ACHN (cell line): ENCODE measurements at regions not wholly inside any gene's neighbourhood (a gene's known extent, or its start where the extent isn't known, plus 50 kb on each side); places are given as distances from the start of the nearest gene placed in this dataset.

Experiments used
- DNase-seq: peaks from one replicate; pipeline ENCODE4 v3.0.0-alpha.2; 2015
- in situ Hi-C: cut with HindIII; loops from 2 replicates; pipeline ENCODE4 v1.10.0; 2017; ENCODE audit warnings: low sequenced_read_pairs, low pct_ligation_motif_present, low pct_unique_long_range_greater_than_20kb

DNA sequence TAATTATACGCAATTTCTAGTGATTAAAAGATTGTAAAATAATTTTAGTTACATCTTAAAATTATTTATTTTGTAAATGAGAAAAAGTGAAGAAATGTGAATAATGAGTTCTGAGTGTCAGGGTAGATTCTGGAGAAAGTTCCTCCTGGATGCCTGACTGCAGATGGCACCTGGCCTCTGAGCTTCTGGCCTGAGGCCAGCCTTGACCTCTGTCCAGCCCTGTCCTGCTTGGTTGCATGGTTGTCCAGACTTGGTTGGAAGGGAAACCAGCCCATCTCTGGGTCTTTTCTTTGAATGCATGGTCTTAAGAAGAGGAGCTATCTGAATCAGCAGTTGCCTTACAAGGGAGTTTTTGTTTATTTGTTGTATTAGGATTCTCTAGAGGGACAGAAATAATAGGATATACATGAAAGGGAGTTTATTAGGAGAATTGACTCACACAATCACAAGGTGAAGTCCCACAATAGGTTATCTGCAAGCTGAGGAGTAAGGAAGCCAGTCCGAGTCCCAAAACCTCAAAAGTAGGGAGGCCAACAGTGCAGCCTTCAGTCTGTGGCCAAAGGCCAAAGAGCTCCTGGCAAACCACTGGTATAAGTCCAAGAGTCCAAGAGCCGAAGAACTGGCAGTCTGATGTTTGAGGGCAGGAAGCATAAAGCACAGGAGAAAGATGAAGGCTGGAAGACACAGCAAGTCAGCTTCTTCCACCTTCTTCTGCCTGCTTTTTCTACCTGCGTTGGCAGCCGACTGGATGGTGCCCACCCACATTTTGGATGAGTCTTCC lies 385.8 kb downstream of the ZNF536 start:
- no peak for DNase-seq
- in situ Hi-C loops = no loop called here

DNA sequence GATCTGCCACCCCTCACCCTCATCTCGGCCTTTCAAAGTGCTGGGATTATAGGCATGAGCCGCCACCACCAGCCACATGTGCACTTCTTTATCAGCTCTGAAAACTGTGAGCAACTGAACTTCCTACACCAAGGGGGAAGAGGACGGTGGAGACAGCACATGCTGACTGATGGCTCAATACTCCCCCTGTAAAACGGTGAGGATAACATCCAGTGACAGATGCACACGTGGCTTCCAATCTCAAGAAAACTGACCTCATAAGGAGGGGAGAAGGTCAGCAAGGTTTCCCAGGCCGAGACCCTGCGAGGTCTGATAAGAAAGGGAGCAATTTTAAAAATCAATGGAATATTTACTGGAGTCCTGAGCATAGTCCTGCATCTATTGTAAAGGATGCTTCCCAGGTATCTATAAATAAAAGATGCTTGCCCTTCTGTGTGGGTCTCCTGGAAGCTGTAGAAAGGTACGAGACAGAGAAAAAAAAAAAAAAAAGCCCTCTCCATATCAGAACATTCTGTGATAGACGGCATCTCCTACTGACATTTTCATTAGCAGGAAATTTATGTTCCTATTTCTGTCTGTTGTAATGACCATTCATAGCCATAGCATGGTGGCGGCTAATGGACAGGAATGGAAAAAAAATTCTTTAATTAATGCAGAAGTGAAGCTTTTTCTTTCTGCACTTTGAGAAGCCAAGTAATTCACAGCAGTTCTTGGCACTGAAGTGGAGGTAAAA lies 385.1 kb downstream of the ZNF536 start:
- in situ Hi-C loops = no loop called here
- no peak for DNase-seq

DNA sequence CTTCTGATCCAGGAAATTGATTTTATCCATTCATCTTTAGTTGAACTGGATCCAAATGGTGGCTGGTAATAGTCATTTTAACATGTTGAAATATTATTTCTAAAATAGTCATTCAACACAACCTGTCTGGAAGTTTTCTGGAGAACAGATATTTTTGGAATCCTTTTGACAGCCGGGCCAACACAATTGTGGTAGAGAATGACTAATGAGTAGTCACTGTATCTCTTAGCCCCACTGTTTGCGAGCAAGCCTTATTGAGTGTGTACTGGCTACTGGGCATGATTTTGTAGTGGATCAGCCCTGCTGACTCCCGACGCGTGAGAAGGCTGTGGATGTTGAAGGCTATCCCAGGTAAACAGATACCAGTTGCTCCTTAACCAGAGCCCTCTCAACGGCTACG lies 383.4 kb downstream of the ZNF536 start:
- no peak for DNase-seq
- in situ Hi-C loops = no loop called here

DNA sequence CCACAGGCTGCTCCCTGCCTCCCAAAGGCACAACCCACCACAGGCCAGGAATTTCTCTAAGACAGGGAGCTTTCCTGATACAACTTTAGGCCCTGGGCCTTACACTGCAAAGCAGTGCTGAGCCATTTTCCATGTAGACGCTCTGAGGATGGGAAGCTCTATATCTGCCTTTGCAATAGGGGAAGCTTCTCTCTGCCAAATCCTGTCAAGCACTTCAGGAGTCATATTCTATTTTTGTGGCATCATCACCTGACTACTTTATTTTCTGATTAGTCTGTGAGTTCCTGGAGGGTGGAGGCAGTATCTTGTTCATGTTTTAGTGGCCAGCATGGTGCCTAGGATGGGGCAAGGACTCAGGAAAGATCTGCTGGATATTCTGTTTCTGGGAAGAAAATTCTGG lies 382.0 kb downstream of the ZNF536 start:
- DNase-seq = no peak
- in situ Hi-C loops = no loop called here

DNA sequence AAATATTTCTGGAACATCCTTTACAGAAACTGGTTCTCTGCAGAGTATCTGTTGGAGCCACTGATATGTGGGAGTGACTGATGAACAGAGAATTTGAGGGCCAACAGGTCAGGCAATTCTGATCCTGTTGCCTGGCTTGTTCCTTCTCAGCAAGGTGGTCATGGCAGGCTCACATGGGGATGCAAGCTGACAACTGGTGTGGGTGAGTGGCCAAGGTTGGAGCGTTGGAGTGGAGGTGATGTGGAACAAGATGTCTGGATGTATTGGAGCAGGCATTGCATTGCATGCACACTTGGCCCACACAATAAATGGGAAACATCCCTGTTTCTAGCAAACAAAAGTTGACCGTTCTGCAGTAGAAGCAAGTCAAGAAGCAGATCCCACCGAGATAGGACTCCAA lies 380.7 kb downstream of the ZNF536 start:
- DNase-seq = no peak
- in situ Hi-C loops = no loop called here

DNA sequence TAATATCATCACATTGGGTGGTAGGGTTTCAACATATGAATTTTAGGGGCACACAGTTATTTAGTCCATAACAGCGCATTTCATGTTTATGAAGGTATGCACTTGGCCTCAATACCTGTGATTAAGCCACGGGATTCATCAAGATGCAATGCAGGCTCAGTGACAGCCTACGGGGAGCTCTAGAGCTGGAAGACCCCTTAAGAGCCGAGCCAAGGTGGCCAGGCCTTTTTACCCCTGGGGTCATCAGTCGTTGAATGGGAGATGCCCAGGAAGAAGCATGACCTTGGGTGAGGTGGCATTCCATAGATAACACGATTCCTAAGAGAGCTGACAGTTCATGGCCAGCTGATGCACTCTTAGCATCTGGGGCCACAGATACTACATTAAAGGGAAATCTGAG lies 380.0 kb downstream of the ZNF536 start:
- in situ Hi-C loops = no loop called here

DNA sequence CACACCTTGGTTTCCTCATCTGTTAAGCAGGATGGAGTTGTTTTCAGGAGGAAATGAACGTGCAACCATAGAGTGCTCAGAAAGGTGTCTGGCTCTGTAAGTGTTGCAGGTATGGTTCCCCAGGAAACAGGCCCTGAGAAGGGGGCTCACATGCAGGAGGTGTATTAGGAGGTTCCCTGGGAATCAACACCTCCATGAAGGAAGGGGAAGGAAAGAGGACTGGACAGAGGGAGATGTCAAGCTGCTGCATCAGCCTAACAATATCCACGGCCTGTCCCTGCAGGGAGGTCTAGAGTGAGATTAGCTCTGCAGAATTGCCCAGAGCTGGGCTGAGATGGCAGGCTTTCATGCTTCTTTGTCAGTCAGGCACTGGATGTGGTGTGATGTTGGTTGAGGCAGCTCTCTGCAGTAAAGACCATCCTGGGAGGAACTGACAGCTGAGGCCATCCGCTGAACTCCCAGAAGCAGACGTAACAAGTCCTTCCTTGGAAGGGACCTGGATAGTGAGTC lies 373.3 kb downstream of the ZNF536 start:
- in situ Hi-C loops = no loop called here
- DNase-seq = no peak

More for the DNA sequence above, 380.0 kb downstream of the ZNF536 start:
- no peak for DNase-seq

DNA sequence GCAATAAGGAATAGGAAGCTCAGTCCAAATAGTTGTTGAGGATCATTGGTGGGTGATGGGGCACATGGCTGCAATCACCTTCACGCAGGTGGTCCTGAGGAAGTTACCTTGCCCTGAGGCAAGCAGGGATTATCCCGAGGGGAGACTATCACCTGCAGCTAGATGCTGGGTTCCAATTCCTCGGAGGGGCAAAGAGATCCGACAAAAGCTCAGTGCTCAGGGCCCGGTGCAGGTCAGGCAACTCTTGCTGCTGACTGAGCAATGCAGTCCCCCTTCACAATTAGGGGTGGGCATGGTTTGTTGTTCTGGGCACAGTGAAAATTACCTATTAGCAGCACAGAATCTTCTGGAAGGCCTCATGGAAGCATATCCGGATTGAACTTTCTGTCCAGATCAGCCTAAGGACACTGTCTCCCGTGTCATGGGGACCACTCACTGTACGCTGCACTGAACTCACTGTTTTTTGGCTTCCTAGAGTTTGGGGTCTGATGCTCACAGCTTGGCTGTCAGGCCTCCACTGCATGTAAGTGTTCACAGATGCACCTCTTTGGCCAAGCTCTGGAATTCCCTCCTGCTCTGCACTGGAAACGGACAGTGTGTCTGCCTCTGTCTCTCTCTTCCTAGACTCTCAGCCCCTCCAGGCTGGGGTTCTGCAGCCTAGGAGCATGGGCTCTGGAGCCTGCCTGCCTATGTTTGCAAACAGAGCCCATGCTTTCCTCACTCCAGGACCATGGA lies 372.7 kb downstream of the ZNF536 start:
- in situ Hi-C loops = no loop called here
- no peak for DNase-seq

DNA sequence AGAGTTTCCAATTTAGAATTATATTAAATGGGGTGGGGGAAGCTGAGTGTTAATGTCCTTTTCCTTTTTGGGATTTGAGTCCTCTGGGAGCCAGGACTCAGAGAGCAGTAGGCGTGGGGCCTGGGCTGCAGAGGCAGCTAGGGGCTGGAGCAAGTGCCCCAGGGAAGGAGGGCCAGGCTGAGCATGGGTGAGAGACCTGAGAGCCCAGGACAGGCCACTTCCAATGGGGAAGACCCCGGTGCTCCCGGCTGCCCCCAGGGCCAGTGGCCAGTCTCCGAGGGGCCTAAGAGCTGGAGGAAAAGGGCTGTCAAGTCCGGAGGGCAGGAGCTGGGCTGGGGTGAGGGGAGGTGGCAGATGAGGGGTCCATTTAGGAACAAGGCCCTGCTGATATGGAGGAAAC lies 371.5 kb downstream of the ZNF536 start:
- in situ Hi-C loops = no loop called here
- DNase-seq = no peak

DNA sequence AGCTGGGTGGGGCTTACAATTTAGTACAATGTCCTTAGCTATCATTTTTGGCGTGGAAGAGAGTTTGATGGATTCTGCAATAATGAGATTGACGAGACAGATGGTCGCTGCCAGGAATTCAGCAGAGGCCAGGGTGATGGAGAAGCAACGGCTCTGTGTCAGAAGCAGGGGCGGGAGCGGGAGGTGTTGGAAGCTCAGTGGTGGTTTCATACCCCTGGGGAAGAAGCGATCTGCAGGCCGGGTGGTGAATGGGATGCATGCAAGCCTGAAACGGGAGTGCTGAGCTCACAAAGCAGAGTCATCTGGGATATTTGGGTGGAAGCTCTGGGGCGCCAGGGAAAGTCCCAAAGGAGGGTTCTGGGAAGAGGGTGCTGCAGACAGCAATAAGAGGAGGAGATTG lies 370.8 kb downstream of the ZNF536 start:
- in situ Hi-C loops = no loop called here

DNA sequence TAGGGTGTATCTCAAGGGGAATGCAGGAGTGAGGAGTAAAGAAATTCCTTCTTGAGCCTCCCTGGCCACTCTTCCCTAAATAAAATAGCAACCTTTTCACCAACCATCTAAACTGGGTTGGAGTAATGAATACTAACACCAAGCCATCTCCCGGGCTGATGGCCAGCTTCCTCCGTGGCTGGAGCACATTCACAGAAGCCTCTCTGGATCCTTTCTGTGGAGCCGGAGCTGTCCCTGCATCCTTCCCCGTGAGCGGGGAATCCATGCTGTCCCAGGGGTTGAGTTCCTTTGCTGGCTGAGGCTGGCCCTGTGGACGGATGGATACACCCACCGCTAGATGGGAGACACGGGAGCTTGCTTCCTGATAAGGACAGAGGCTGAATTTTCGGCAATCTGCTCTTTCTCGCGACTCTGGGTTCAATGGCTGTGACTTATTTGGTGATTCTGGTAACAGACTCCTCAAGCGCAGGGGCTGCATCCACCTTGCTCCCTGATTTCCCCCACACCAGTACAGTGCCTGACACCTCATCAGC lies 370.3 kb downstream of the ZNF536 start:
- DNase-seq = no peak
- in situ Hi-C loops = no loop called here

More for the DNA sequence above, 370.8 kb downstream of the ZNF536 start:
- no peak for DNase-seq

DNA sequence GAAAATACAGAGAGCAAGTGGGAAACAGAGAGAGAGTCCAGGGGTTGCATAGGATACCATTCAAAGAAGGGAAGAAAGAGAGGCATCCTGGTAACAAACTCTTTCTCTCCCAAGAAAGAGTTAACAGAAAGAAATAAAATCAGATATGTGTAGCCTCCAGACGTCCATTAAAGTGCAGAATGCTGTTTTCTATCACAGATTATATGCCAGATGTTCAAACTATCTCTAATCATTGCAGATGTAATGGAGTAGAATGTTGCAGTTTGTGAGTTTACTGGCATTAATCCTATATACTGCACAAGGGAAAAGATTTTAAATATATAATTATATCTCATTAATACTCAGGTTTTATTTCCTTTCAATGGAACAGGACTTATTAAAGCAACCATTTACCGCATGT lies 369.4 kb downstream of the ZNF536 start:
- in situ Hi-C loops = no loop called here
- no peak for DNase-seq

DNA sequence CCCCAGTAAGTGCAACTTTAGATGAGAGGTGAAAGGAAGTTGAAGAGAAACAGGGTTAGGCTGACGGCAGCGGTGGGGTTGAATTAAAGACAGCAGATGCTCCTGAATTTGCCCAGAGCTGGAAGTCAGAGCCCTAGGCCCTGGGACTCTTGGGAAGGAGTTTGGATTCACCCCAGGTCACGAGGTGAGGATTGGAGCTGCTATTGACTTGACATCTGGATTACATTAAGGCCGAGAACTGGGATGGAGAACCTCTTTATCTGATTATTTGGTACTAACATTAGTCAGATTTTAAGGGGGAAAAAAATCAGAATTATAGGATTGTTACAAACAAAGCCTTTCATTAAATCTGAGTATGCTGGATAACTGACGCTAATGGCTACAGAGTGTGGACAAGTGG lies 367.2 kb downstream of the ZNF536 start:
- in situ Hi-C loops = no loop called here
- DNase-seq = no peak

DNA sequence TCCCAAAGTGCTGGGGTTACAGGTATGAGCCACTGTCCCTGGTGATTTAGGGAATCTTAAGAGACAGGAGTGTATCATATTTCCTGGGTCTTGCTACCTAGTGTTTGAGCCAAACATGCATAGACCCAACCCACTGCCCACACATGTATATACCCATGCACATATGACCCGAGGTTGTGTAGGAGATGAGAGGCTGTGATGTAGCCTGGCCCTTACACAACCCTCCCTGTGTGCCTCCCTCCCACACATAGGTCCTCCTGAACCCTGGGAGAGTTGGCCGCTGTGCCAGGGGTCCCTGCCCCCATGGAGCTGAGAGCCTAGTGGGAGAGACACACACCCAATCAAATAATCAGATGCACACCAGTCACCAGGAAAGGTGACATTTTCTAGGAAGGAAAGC lies 365.9 kb downstream of the ZNF536 start:
- DNase-seq = no peak
- in situ Hi-C loops = no loop called here

DNA sequence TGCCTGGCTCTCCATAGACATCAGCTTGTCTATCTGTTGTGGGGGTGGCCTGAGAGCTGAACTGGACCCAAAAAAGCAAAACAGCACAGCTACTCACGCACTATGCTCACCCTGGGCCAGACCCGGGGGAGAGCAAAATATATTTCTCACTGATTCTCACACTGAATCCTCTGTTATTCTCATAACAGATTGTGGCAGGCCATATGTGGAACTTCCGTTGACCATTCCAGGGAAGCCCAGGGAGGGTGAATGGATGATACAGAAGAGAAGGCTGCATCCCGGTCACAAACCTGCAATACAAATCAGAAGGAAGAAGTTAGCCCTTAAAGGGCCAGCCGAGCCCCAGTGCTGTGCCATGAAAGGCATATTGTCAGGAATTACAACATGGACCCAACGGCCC lies 362.5 kb downstream of the ZNF536 start:
- in situ Hi-C loops = no loop called here
- no peak for DNase-seq

DNA sequence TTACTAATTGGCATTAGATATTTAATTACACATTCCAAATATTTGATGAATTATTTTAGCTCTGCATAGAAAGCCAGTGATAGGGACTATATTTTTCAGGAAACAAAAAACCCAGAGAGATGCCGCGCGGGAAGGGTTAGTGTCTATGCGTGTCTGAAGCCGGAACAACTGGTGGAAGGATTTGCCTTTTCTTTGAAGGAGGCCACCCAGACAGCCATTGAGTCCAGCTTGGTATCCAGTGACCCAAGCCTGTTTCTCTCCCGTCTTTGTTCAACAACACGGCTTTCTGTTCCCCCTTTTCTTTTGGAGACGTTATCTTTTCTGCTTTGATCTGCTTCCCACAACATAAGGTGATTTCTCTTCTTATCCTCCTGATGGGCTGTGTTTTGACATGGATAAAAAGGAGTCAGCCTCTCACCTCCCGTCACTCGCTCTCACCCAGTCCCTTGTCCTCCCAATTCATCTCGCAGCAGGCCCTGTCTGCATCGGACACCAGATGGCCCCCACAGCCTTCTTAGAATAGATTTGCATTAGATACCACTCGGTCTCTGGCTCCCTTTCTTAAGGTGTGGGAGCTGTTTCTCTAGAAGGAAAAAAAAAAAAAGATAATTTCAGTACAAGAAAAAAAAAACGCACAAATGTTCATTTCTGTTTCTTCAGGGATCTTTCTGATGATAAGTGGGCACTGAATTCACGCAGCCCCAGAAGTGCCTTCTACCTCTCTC lies 361.8 kb downstream of the ZNF536 start:
- in situ Hi-C loops = no loop called here
- no peak for DNase-seq

DNA sequence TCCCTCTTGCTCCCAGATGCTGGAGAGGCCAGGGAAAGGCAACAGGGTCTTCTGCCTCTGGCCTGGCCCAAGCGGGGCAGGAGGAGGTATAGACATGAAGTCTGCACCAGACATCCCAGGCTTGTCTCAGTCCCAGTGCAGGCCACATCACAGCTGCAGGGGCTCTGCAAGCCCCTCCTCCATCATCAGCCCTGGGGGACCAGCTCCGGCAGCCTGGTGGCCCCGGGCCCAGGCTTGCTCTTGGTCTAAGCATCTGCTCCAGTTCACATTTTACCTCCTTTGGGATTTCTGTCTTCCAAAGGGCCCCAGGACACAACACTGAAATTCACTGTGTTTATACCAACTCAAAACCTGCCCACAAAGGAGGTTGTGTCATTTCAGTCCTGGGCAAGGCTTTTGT lies 359.4 kb downstream of the ZNF536 start:
- in situ Hi-C loops = no loop called here
- DNase-seq = no peak

DNA sequence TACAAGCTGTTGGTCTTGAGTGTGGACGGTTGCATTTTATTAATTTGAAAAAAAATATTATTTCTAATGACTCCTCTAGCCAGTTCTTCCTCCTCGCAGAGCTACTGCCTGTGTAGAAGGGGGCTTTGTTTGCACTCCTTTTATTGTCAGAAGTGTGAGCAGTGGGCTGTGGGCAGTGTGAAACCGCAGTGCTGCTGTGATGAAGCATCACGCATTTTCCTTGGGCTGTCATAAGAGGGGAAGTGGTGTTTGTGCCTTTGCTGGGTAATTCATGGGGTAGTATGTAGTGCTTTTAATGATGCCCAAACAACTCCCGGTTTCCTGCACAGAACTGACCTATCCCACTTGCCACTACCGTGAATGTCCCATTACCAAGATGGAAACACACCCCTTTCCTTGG lies 357.3 kb downstream of the ZNF536 start:
- in situ Hi-C loops = no loop called here
- DNase-seq = no peak
